Choroid plexus epithelial cell (primary cell): ENCODE measurements at regions not wholly inside any gene's neighbourhood (a gene's known extent, or its start where the extent isn't known, plus 50 kb on each side); places are given as distances from the start of the nearest gene placed in this dataset.
"Not testable (repeated sequence)": the region's sequence is repeated elsewhere in the genome, so short reads cannot be mapped to it uniquely, and the experiment has no call there.

Source experiments
- DNase-seq: peaks from one replicate; pipeline ENCODE4 v3.0.0-alpha.2; 2010; ENCODE audit warnings: low read depth
- H3K4me3 ChIP-seq: 2 replicates; pipeline ENCODE4 v1.5.1; 2011; ENCODE audit warnings: low read depth, mild to moderate bottlenecking, control low read depth, low read length, moderate library complexity
- CTCF ChIP-seq: conservative IDR thresholded peaks from 2 replicates; pipeline ENCODE4 v1.5.1; 2011; ENCODE audit warnings: low read depth, mild to moderate bottlenecking, control low read depth, inconsistent platforms, low read length, moderate library complexity

GRCh38 chr3:127073941-127074820 is 91.3 kb downstream of the PLXNA1 start:
- no peak for TF ChIP-seq CTCF
- H3K4me3 ChIP-seq: no peak overlapping the region
- DNase-seq: peak; percentile 60

- H3K4me3 ChIP-seq: no peak overlapping the region
- DNase-seq: peak; percentile 69
- TF ChIP-seq CTCF: no peak
These were observed 92.0 kb downstream of the PLXNA1 start for GRCh38 chr3:127074900-127075360.

GRCh38 chr3:127076166-127076992 is 93.5 kb downstream of the PLXNA1 start:
- DNase-seq, H3K4me3 ChIP-seq: not testable (repeated sequence)

GRCh38 chr3:127077068-127077467 is 94.2 kb downstream of the PLXNA1 start:
- no peak overlapping the region for H3K4me3 ChIP-seq
- TF ChIP-seq CTCF: no peak
- no peak for DNase-seq

GRCh38 chr3:127077505-127078064 is 94.7 kb downstream of the PLXNA1 start:
- DNase-seq: no peak
- H3K4me3 ChIP-seq: no peak overlapping the region
- TF ChIP-seq CTCF: no peak

GRCh38 chr3:127078626-127079025 is 95.7 kb downstream of the PLXNA1 start:
- H3K4me3 ChIP-seq: no peak overlapping the region
- no peak for DNase-seq
- TF ChIP-seq CTCF: no peak

- no peak for TF ChIP-seq CTCF
- H3K4me3 ChIP-seq: no peak overlapping the region
- DNase-seq: no peak
These were observed 96.3 kb downstream of the PLXNA1 start for GRCh38 chr3:127079211-127079610.
